ENCODE measurements at regions not wholly inside any gene's neighbourhood (a gene's known extent, or its start where the extent isn't known, plus 50 kb on each side); places are given as distances from the start of the nearest gene placed in this dataset.
"Not testable (repeated sequence)": the region's sequence is repeated elsewhere in the genome, so short reads cannot be mapped to it uniquely, and the experiment has no call there.

GRCh38 chr9:39810401-39810800, 454.9 kb downstream of the SPATA31A1 start:
- H3K36me3 ChIP-seq (ENCODE audit: control insufficient read depth, insufficient read depth, low read length); H3K9me3 ChIP-seq (ENCODE audit: control insufficient read depth, low read length); H3K27ac ChIP-seq (ENCODE audit: low read depth, low read length, severe bottlenecking); H3K4me1 ChIP-seq (ENCODE audit: control insufficient read depth, insufficient read depth, low read length, poor library complexity, severe bottlenecking); H3K4me3 ChIP-seq (ENCODE audit: extremely low read depth, insufficient read depth, low read length, poor library complexity, severe bottlenecking): not testable (repeated sequence)
- no CpG with 5 or more reads among the region's 3 CpGs for WGBS, 2 experiments (ENCODE audit: insufficient coverage in 2 of 2)

GRCh38 chr9:39811615-39812014, 456.1 kb downstream of the SPATA31A1 start:
- not testable (repeated sequence) for H3K4me3 ChIP-seq (ENCODE audit: extremely low read depth, insufficient read depth, low read length, poor library complexity, severe bottlenecking); H3K9me3 ChIP-seq (ENCODE audit: control insufficient read depth, low read length); H3K4me1 ChIP-seq (ENCODE audit: control insufficient read depth, insufficient read depth, low read length, poor library complexity, severe bottlenecking); H3K36me3 ChIP-seq (ENCODE audit: control insufficient read depth, insufficient read depth, low read length); H3K27ac ChIP-seq (ENCODE audit: low read depth, low read length, severe bottlenecking)
- no CpG with 5 or more reads among the region's 3 CpGs for WGBS, 2 experiments (ENCODE audit: insufficient coverage in 2 of 2)

GRCh38 chr9:39828457-39828856, 473.0 kb downstream of the SPATA31A1 start:
- no CpG with 5 or more reads among the region's 4 CpGs for WGBS, 2 experiments (ENCODE audit: insufficient coverage in 2 of 2)
- H3K27ac ChIP-seq (ENCODE audit: low read depth, low read length, severe bottlenecking); H3K4me3 ChIP-seq (ENCODE audit: extremely low read depth, insufficient read depth, low read length, poor library complexity, severe bottlenecking); H3K9me3 ChIP-seq (ENCODE audit: control insufficient read depth, low read length); H3K4me1 ChIP-seq (ENCODE audit: control insufficient read depth, insufficient read depth, low read length, poor library complexity, severe bottlenecking); H3K36me3 ChIP-seq (ENCODE audit: control insufficient read depth, insufficient read depth, low read length): not testable (repeated sequence)

Data from mesodermal cell (in vitro differentiated cells).